ENCODE measurements at regions not wholly inside any gene's neighbourhood (a gene's known extent, or its start where the extent isn't known, plus 50 kb on each side); places are given as distances from the start of the nearest gene placed in this dataset.
A peak's percentile ranks its signal among the peaks of the same experiment; 100 is the strongest.

GRCh38 chr6:12221856-12222255, 68.3 kb upstream of the EDN1 start:
- DNase-seq (ENCODE audit: extremely low read depth in 1 of 2, low read depth in 1 of 2), result no peak

GRCh38 chr6:12222405-12223366, 67.5 kb upstream of the EDN1 start:
- no peak for DNase-seq (ENCODE audit: extremely low read depth in 1 of 2, low read depth in 1 of 2)

GRCh38 chr6:12223383-12223782, 66.8 kb upstream of the EDN1 start:
- DNase-seq (ENCODE audit: extremely low read depth in 1 of 2, low read depth in 1 of 2), result no peak

- no peak for DNase-seq (ENCODE audit: extremely low read depth in 1 of 2, low read depth in 1 of 2)
Observed at GRCh38 chr6:12224251-12224650, 65.9 kb upstream of the EDN1 start.

GRCh38 chr6:12228447-12229146, 61.6 kb upstream of the EDN1 start:
- DNase-seq (ENCODE audit: extremely low read depth in 1 of 2, low read depth in 1 of 2), result no peak

DNA sequence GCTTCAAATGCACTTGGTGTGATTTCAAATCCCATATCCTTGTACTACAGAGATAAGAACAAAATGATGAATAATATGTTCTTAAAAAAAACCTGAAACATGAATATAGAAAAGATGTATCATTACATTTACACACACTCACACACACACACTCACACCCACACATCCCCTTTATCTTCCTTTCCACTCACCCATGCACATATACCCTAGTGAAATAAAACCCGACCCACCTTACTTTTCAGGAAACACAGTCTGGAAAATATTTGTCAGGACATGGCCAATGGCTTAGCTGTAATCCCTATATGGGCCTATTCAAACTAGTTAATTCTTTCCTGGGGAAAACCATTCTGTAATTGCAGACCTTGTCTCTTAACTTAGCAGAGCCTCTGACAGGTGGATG, 60.8 kb upstream of the EDN1 start:
- DNase-seq (ENCODE audit: extremely low read depth in 1 of 2, low read depth in 1 of 2), result no peak

GRCh38 chr6:12230523-12230922, 59.6 kb upstream of the EDN1 start:
- no peak for DNase-seq (ENCODE audit: extremely low read depth in 1 of 2, low read depth in 1 of 2)

DNA sequence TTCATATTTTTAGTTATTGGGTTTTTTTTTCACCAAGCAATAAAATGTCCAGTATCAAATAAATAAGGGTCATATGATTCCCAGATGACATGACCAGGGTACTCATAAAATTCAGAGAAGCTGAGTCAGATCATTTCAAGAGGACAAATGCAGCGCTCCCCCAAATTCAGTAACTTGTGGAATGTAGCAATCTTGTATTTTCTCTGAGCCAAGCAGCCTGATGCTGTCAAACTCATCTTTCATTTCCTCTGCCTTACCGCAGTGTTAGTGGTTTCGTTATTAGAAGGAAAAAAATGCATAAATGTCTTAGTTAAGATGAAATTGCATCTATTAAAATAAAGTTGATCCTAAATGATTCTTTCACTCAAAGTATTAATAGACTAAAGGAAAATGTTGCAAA, 57.8 kb upstream of the EDN1 start:
- no peak for DNase-seq (ENCODE audit: extremely low read depth in 1 of 2, low read depth in 1 of 2)

- no peak for DNase-seq (ENCODE audit: extremely low read depth in 1 of 2, low read depth in 1 of 2)
Observed at GRCh38 chr6:12232821-12233220, 57.3 kb upstream of the EDN1 start.

GRCh38 chr6:12233693-12234571, 56.2 kb upstream of the EDN1 start:
- peak in 1 of 2 donors; percentile 44 for DNase-seq (ENCODE audit: extremely low read depth in 1 of 2, low read depth in 1 of 2)

DNA sequence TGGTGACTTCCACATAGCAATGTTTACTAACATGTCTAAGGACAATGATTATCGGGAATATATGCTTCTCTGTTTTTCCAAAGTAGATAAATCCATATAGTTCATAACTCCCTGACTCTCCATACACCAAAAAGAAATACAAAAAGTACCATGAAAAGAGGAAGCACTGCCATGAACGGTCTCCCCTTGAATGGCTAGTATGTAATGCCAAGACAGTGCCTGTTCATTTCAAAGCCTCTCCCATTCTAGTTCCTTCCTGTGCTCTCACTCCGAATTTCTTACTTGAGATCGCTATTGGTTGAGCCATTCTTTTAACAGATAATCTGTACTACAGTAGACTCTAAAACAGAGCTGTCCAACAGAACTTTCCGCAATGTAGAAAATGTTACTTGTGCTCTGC, 54.8 kb upstream of the EDN1 start:
- no peak for DNase-seq (ENCODE audit: extremely low read depth in 1 of 2, low read depth in 1 of 2)

GRCh38 chr6:12238219-12238618, 51.9 kb upstream of the EDN1 start:
- DNase-seq (ENCODE audit: extremely low read depth in 1 of 2, low read depth in 1 of 2), result peak; percentile 9 to 34
